ENCODE measurements at regions not wholly inside any gene's neighbourhood (a gene's known extent, or its start where the extent isn't known, plus 50 kb on each side); places are given as distances from the start of the nearest gene placed in this dataset.

- no peak for DNase-seq (ENCODE audit: low read depth)
These were observed 397.5 kb upstream of the ARID1B start for GRCh38 chr6:156379392-156380289.

DNA sequence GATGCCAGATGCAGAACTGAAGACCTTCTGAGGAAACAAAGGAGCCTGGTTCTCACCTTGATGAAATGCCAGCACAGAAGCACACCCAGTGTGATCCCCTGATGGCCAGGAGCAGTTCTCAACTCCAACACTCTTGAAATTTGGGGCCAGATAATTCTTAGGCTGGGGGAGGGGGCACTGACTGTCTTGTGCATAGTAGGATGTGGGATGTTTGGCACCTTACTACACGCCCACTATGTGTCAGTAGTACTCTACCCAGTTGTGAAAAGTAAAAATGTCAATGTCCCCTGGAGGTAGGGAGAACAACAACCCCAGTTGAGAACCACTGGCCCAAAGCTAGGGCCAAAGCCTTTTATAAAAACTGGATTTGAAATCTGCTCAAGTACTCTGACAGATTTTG is 398.3 kb upstream of the ARID1B start:
- DNase-seq (ENCODE audit: low read depth), result no peak

DNA sequence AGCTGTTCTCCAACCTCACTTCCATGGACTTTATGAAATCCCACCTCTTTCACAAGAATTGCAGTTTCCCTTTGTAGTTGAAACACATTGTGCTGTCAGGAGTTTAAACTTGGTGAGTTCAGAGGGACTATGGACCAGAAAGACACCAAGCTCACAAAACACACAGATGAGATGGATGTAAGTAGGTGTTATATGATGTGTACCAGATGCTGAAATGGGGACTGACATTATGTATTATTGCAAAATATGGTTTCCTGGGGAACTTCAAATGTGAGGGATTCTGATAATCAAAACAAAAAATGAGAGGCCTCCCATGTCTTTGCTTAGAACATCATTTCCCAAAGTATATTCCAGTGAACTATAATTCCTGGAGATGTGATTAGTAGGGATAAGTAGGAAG is 401.1 kb upstream of the ARID1B start:
- no peak for DNase-seq (ENCODE audit: low read depth)

DNA sequence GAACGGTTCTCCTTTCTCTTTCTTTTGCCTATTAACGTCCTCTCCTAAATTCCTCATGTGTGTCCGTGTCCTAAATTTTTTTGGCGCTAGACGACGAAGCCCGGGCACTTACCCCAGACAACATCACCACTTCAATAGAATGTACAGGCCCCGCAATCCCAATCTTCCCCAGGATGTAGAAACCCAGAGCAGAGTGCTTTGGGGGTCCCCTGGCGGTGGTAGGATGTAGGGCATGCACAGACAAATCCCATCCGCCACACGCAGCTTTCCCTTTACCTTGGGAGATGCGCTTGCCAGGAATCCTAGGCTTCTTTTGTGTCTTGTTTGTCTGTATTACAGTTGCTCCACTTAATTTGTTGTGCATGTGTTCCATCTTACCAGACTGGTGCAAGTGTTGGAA is 417.3 kb upstream of the ARID1B start:
- DNase-seq (ENCODE audit: low read depth), result no peak

DNA sequence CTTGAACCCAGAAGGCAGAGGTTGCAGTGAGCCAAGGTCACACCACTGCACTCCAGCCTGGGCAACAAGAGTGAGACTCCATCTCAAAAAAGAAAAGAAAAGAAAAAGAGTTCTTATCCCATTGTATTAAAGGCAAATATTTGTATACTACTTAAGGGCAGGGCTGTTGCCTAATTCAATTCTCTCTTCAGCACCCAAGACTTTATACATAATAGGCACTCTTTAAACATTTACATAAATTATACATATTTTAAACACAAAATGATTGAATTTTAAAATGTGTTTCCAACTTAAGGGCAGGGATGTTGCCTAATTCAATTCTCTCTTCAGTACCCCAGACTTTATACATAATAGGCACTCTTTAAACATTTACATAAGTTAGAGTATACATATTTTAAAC is 424.3 kb upstream of the ARID1B start:
- no peak for DNase-seq (ENCODE audit: low read depth)

DNA sequence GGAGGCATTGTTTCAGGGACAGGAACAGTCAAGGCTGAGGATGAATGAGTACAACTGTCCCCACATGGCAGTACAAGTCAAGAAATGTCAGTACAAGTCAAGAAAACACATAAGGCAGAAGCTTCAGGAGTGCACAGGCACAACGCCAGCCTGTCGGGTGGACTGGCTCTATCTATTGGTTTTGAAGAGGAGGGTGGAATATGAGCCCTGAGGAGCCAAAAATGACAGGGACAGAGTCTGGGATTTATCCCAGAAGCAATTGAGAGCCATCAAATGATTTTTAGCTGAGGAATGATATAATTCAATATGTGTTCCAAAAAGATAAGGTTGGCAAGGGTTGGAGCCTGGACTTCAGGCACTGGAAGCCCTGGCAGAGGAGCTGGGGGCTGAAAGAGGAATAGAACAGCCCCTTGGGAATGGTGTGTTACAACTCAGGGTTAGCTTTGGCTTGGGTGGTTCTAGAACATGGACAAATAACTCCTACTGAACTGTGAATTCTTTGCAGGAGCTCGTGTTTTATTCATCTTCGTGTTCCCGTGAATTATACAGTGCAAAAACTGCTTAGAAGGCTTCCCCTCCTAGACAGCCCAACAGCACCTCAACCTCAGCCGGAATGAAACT is 425.7 kb upstream of the ARID1B start:
- no peak for DNase-seq (ENCODE audit: low read depth)

- no peak for DNase-seq (ENCODE audit: low read depth)
These were observed 426.8 kb upstream of the ARID1B start for GRCh38 chr6:156350337-156350736.

- DNase-seq (ENCODE audit: low read depth), result no peak
These were observed 428.3 kb upstream of the ARID1B start for GRCh38 chr6:156348849-156349248.

DNA sequence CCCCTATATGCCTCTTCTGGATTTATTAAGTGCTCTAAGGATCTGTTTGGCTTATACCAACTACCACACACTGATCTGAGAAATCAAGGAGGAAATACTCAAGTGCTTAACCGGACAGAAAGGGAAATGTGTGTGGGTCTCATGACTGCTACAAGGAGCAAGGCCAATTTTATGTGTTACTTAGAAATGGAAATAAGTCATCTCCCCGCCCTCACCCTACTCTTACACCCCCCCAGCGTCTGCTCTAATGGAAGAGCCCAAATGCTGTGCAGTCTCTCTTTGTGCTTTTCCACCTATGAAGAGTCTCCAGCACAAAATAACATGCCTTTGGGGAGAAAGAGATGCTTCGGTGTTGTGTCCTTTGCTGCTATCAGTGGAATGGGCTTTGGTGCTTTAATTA is 428.8 kb upstream of the ARID1B start:
- no peak for DNase-seq (ENCODE audit: low read depth)

DNA sequence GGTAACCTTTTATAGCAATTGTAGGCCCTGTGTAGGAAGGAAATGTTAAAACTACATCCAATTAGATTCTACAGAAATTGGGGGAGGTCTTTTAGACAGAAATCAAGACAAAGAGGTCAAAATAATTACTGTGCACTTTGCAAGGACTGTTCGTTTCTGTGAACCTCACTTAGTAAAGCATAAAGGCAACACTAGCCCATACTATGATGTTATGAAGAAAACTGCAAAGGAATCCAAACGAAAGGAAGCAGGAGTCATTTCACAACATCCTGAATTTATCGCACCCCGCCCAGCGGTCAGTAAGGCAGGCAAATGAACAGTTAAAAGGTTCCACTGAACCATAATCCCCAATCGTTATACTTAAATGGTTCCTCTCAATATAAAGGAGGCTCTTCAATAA is 429.5 kb upstream of the ARID1B start:
- no peak for DNase-seq (ENCODE audit: low read depth)

- DNase-seq (ENCODE audit: low read depth), result no peak
These were observed 429.9 kb upstream of the ARID1B start for GRCh38 chr6:156347246-156347645.

DNA sequence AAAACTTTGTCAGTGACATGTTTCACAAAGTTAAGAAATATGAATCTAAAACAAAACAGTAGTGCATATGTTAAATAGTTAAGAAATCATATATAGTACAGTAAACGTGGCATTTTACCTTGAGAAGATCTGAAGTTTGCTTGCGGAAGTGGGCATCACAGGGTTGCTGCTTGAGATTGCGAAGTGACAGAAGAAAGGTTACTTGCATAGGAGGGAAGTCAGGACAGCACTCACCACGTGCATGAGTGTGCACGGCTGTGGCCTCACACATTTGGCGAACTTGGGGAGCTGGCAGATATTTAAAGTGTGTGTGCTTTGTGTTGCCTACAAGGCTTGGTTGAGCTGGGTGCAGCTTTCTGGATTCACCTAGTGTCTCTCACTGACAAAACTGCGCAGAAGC is 431.5 kb upstream of the ARID1B start:
- no peak for DNase-seq (ENCODE audit: low read depth)

GRCh38 chr6:156344491-156344890 is 432.7 kb upstream of the ARID1B start:
- no peak for DNase-seq (ENCODE audit: low read depth)

- no peak for DNase-seq (ENCODE audit: low read depth)
These were observed 439.4 kb upstream of the ARID1B start for GRCh38 chr6:156337801-156338200.

- no peak for DNase-seq (ENCODE audit: low read depth)
These were observed 440.4 kb upstream of the ARID1B start for GRCh38 chr6:156336733-156337132.

- DNase-seq (ENCODE audit: low read depth), result no peak
These were observed 441.1 kb upstream of the ARID1B start for GRCh38 chr6:156336089-156336488.

DNA sequence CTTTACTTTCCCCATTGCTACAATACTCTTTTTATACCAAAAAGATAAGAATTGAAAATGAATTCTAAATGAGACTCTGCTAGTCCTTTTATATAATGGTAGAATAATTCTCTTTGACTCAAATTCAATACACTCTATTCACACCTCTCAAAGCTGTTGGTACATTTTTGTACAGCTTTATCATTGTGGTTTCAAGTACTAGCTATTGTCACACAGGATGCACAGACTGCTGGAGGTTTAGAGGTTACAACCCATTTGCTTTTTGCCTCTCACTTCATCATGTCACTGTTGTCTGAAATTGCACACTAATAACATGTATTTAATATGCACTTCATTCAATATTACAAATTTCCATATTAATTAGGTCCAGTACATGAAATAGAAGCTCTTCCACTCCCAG is 442.2 kb upstream of the ARID1B start:
- no peak for DNase-seq (ENCODE audit: low read depth)

GRCh38 chr6:156319707-156320106 is 457.5 kb upstream of the ARID1B start:
- DNase-seq (ENCODE audit: low read depth), result no peak

- no peak for DNase-seq (ENCODE audit: low read depth)
These were observed 460.5 kb upstream of the ARID1B start for GRCh38 chr6:156316583-156317125.

DNA sequence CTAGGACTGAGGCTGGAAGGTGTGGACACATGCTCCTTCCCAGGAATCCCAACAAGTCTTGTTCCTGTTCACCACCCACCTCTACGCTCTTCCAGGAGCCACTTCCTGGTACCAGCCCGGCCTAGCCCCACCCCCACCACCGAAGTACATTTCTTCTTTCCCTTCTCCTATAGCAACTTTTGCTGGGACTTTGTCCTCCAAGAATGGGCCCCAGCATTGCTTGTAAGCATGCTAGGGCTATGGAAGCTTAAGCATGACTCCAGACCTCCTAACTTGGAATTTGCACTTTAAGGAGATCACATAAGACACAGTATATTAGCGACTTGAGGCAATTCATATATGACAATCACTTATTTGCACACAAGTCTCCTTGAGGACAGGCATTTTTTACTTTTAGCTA is 462.0 kb upstream of the ARID1B start:
- no peak for DNase-seq (ENCODE audit: low read depth)

- DNase-seq (ENCODE audit: low read depth), result no peak
These were observed 464.1 kb upstream of the ARID1B start for GRCh38 chr6:156313037-156313436.

DNA sequence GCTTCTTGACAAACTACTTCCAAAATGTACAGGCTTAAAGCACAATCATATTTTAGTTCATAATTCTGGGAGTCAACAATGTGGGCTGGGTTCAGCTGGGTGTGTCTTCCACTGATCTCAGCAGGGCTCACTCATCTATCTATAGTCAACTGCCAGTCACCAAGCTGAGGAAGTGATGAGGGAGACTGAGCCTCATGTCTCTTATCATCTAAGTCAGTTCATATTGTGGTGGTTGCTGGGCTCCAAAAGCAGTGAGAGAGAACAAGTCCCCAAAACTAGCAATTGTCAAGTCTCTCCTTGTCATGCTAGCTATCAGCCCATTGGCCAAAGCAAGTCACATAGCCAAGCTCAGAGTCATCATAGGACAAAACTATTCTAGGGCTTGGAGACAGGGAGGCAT is 465.9 kb upstream of the ARID1B start:
- DNase-seq (ENCODE audit: low read depth), result no peak

DNA sequence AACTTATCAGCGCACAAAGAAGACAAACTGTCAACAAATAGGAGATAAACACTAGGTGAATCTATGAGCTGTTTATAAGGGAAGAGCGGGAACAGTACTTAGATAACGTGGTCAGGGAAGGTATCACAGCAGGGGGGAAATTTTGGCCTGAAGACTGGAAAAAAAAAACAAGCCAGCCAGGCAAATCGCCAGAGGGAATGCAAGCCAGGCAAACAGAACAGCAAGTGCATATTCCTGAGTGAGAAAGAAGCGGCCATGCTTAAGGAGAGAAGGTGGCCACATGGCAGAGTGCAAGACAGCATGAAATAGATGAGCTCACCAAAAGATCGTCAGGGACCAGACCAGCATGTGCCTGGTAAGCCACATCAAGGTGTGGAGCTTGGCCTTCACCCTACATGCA is 466.5 kb upstream of the ARID1B start:
- no peak for DNase-seq (ENCODE audit: low read depth)

Data from renal cortical epithelial cell (primary cell).